ENCODE measurements at regions not wholly inside any gene's neighbourhood (a gene's known extent, or its start where the extent isn't known, plus 50 kb on each side); places are given as distances from the start of the nearest gene placed in this dataset.

DNA sequence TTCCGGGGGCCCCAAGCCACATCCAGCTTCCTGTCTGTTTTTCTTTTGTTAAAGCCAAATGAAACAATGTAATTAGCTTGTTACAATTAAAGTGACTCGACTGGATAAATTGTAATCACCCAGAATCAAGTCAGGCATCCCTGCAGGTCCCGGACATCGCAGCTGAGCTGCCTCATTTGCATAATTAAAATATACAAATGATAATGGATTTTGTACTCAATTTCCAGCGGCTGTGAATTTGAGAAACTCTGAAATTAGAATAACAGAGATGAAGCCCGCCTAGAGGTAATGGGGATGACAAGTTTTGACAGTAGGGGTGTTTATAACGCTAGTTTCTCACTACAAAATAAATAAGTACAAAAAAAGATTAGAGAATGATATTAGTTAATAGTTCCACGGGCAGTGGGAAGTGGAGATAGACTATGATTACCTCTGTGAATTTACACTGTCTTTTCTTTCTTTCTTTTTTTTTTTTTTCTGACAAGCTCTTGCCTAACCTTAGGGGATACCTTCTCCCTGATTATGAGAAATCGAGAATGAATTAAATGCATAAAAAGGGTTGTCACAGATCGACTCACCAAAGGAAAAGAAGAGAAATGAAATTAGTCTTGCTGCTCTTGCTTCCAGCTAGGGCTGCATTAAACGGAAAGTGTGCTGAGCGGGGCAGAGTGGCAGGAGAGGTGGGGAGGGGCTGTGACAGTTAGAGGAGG lies 82.6 kb upstream of the SKOR2 start:
- DNase-seq (ENCODE audit: low spot score) = no peak

DNA sequence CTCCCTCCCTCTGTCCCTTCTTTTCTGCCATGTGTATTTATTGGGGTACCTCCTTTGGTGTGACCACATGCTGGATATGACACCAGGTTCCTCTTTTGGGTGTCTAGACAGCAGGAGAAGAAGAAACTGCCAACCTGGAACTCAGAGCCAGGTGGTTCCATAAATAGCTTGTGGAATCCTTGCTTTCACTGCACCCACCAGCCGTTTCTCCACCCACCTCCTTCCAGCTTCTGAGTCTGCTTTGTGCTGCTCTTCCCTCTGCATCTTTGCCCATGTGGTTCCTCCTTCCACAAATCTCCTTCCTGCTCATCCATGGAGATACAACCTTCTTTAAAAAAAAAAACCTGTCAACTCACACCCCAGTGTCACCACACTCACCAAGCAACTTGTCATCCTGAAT lies 80.2 kb upstream of the SKOR2 start:
- DNase-seq (ENCODE audit: low spot score) = no peak

DNA sequence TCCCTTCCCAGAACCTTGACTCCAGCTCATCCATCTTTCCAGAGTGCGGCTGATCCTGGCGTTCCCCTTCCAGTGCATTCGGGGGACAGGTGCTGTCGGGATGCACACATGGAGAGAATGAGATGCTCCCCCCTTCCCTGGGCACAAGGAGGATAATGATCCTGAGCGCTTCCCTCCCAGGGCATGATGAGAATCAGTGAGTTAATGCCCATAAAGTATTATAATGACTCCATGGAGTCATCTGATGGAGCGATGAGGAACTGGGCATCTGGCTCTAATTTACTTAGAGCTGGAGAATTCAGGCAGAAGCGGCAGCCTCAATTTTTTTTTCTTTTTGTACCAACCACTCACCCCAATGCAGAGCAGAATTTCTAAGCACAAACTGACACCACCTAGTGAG lies 79.6 kb upstream of the SKOR2 start:
- no peak for DNase-seq (ENCODE audit: low spot score)

DNA sequence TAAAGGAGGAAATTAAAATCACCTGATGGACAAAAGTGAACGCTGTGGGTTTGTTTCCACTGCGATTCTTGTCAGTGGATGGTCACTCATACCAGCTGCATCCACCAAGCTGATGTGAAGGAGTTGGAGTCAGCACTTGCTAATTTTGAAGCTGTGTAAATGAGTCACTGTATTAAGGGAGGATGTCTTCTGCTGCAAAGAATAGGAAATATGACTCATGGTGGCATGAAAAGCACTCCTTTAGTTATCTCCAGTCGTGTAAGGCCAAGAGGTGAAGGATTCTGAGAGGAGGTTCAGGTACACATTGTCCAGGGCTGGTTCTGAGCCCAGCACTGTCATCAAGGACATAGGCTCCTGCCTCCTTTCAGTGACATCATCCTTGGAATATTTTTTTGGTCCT lies 71.7 kb upstream of the SKOR2 start:
- DNase-seq (ENCODE audit: low spot score) = peak; percentile 9

DNA sequence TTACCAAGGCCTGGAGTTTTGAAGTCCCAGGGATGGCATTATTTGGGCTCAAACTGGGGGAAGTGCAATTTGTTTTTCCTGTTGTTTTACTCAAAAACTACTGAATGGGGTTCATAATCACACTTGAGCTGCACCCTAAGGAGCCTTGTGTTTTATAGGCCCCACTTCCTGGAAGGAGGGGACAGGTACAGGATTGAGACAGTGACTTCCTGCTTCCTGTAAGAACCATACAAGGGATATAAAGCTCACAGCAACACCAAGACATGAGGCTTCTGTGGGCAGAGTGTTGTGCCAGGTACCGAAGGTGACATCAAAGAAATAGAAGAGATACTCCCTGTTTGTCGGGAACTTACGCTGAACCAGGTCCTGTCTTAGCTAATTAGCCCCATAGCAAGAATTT lies 70.4 kb upstream of the SKOR2 start:
- no peak for DNase-seq (ENCODE audit: low spot score)

DNA sequence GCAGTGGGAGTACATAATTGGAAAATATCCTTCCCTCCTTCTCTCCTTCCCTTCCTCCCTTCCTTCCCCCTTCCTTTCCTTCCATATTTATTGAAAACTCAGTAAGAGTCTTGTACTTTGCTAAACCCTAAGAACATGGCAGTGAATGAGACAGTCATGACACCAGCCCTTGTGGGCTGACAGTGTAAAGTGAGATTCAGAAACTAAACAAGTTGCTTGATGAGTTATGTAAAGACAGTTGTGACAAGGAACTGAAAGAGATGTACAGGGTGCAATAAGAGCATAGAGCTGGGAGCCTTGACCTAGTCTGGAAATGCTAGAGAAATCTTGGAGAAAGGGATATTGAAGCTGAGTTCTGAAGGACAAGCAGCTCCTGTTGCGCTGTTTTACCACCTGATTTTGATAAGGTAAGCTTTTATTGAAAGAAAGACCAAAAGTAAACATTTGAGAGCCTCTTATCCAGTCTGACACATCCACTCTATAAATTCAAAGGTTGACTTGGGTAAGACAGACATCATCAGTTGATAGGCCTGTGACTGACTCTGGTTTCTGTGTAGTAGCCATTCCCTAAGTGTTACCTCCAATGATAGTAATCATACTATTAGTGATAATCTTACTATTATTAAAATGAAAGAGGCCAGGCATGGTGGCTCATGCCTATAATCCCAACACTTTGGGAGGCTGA lies 66.5 kb upstream of the SKOR2 start:
- no peak for DNase-seq (ENCODE audit: low spot score)

DNA sequence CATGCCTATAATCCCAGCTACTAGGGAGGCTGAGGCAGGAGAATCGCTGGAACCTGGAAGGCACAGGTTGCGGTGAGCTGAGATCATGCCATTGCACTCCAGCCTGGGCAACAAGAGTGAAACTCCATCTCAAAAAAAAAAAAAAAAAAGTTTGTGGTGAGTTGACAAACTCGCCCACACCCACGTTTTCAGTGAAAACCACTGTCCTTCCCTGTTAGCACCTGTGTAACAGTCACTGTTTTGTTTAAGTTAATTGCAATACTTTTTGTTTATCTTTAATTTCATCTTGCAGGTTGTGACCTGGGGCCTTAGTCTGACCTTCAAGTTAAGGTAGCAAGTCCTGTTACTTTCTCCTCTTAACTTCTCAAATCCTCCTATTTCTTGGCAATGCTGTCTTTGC lies 65.5 kb upstream of the SKOR2 start:
- no peak for DNase-seq (ENCODE audit: low spot score)

DNA sequence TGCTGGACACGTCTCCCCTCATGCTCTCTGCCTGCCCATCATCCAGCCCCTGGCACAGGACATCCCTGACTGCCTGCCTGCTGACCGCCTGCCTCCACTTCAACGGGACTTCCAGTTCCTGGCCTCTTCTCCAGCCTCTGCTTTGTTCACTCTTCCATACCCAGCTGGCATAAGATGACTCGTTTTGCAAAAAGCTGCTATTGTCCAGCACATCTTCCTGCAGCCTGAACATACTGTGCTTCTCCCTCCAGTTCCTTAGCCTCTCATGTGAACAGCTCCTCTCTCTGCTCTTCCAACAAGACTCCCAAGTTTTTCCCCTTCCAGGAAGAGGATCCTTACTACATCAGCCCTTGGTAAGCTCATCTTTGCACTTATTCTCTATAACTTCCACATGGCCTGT lies 62.4 kb upstream of the SKOR2 start:
- DNase-seq (ENCODE audit: low spot score) = no peak

DNA sequence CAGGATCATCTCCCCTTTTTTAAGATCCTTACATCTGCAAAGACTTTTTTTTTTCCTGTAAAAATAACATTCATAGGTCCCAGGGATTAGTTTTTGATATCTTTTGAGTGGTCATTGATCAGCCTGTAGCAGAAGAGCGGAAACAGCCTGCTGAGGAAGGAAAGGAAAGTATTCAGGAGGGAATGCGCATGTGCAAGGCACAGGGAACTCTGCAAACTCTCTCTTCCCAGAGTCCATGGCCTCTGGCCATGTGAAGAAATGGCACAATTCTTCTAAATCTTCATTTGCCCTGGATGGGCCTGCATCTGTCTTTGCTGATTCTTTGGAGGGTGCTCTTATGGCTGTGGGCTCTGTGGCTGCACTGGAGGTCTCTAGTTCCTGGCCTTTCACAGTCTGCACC lies 60.1 kb upstream of the SKOR2 start:
- no peak for DNase-seq (ENCODE audit: low spot score)
